ENCODE measurements at regions not wholly inside any gene's neighbourhood (a gene's known extent, or its start where the extent isn't known, plus 50 kb on each side); places are given as distances from the start of the nearest gene placed in this dataset.
"Not testable (repeated sequence)": the region's sequence is repeated elsewhere in the genome, so short reads cannot be mapped to it uniquely, and the experiment has no call there.

GRCh38 chr10:125554016-125554703, 128.8 kb downstream of the TEX36 start:
- DNase-seq, result no peak

- DNase-seq, result no peak
These were observed 129.9 kb downstream of the TEX36 start for GRCh38 chr10:125553091-125553490.

- no peak for DNase-seq
These were observed 131.7 kb downstream of the TEX36 start for GRCh38 chr10:125551247-125551646.

- peak; percentile 23 for DNase-seq
These were observed 132.6 kb downstream of the TEX36 start for GRCh38 chr10:125550362-125550761.

- DNase-seq, result peak; percentile 6
These were observed 133.3 kb downstream of the TEX36 start for GRCh38 chr10:125549653-125550052.

GRCh38 chr10:125548878-125549277, 134.1 kb downstream of the TEX36 start:
- no peak for DNase-seq

GRCh38 chr10:125548356-125548755, 134.6 kb downstream of the TEX36 start:
- no peak for DNase-seq

- DNase-seq, result no peak
These were observed 135.8 kb downstream of the TEX36 start for GRCh38 chr10:125547010-125547650.

GRCh38 chr10:125543796-125544195, 139.2 kb downstream of the TEX36 start:
- no peak for DNase-seq

GRCh38 chr10:125538947-125539731, 143.8 kb downstream of the TEX36 start:
- DNase-seq, result no peak

GRCh38 chr10:125536236-125536635, 146.7 kb downstream of the TEX36 start:
- DNase-seq, result no peak

GRCh38 chr10:125535559-125535958, 147.4 kb downstream of the TEX36 start:
- DNase-seq, result no peak

GRCh38 chr10:125534515-125534914, 148.4 kb downstream of the TEX36 start:
- DNase-seq, result no peak

- no peak for DNase-seq
These were observed 149.1 kb downstream of the TEX36 start for GRCh38 chr10:125533866-125534265.

- DNase-seq, result no peak
These were observed 151.5 kb downstream of the TEX36 start for GRCh38 chr10:125531465-125531864.

- DNase-seq, result no peak
These were observed 159.6 kb downstream of the TEX36 start for GRCh38 chr10:125523347-125523746.

GRCh38 chr10:125521721-125522680, 161.0 kb downstream of the TEX36 start:
- DNase-seq, result peak; percentile 6

GRCh38 chr10:125520968-125521367, 162.0 kb downstream of the TEX36 start:
- peak; percentile 26 for DNase-seq

- DNase-seq, result not testable (repeated sequence)
These were observed 164.6 kb downstream of the TEX36 start for GRCh38 chr10:125518397-125518796.

GRCh38 chr10:125515571-125515970, 167.4 kb downstream of the TEX36 start:
- peak; percentile 5 for DNase-seq

- peak; percentile 13 for DNase-seq
These were observed 168.5 kb downstream of the TEX36 start for GRCh38 chr10:125514206-125515162.

Measured in fibroblast of skin of scalp (primary cell).